ENCODE measurements at regions not wholly inside any gene's neighbourhood (a gene's known extent, or its start where the extent isn't known, plus 50 kb on each side); places are given as distances from the start of the nearest gene placed in this dataset.

GRCh38 chr11:134676516-134677287 is 264.7 kb upstream of the B3GAT1 start:
- DNase-seq: no peak

GRCh38 chr11:134675983-134676382 is 263.9 kb upstream of the B3GAT1 start:
- no peak for DNase-seq

GRCh38 chr11:134674974-134675373 is 262.9 kb upstream of the B3GAT1 start:
- no peak for DNase-seq

- DNase-seq: no peak
These were observed 258.9 kb upstream of the B3GAT1 start for GRCh38 chr11:134670961-134671370.

- DNase-seq: no peak
These were observed 258.3 kb upstream of the B3GAT1 start for GRCh38 chr11:134670247-134670782.

- no peak for DNase-seq
These were observed 257.8 kb upstream of the B3GAT1 start for GRCh38 chr11:134669796-134670195.

GRCh38 chr11:134668796-134669195 is 256.8 kb upstream of the B3GAT1 start:
- DNase-seq: no peak

GRCh38 chr11:134668076-134668475 is 256.0 kb upstream of the B3GAT1 start:
- DNase-seq: no peak

- no peak for DNase-seq
These were observed 255.5 kb upstream of the B3GAT1 start for GRCh38 chr11:134667505-134667904.

- no peak for DNase-seq
These were observed 255.1 kb upstream of the B3GAT1 start for GRCh38 chr11:134667175-134667500.

GRCh38 chr11:134666273-134667174 is 254.5 kb upstream of the B3GAT1 start:
- no peak for DNase-seq

- no peak for DNase-seq
These were observed 253.7 kb upstream of the B3GAT1 start for GRCh38 chr11:134665571-134666270.

- no peak for DNase-seq
These were observed 253.1 kb upstream of the B3GAT1 start for GRCh38 chr11:134665188-134665535.

GRCh38 chr11:134664447-134665187 is 252.6 kb upstream of the B3GAT1 start:
- DNase-seq: no peak

GRCh38 chr11:134663506-134664313 is 251.7 kb upstream of the B3GAT1 start:
- DNase-seq: no peak

GRCh38 chr11:134662629-134663360 is 250.8 kb upstream of the B3GAT1 start:
- no peak for DNase-seq

GRCh38 chr11:134661660-134662059 is 249.6 kb upstream of the B3GAT1 start:
- DNase-seq: no peak

GRCh38 chr11:134660416-134660815 is 248.4 kb upstream of the B3GAT1 start:
- DNase-seq: no peak

- DNase-seq: no peak
These were observed 247.8 kb upstream of the B3GAT1 start for GRCh38 chr11:134659882-134660281.

- no peak for DNase-seq
These were observed 246.6 kb upstream of the B3GAT1 start for GRCh38 chr11:134658481-134659225.
